ENCODE measurements at regions not wholly inside any gene's neighbourhood (a gene's known extent, or its start where the extent isn't known, plus 50 kb on each side); places are given as distances from the start of the nearest gene placed in this dataset.

- no peak for TF ChIP-seq CTCF (IDR thresholded peaks at IDR 0.05)
- TF ChIP-seq POLR2AphosphoS5 (IDR thresholded peaks at IDR 0.05), result no peak
- TF ChIP-seq POLR2A (IDR thresholded peaks at IDR 0.05), result no peak
- TF ChIP-seq EP300 (IDR thresholded peaks at IDR 0.05), result no peak
Observed at GRCh38 chr4:166257276-166257675, 384.2 kb downstream of the TLL1 start.

Data from sigmoid colon (tissue), 4 donors.